ENCODE measurements at regions not wholly inside any gene's neighbourhood (a gene's known extent, or its start where the extent isn't known, plus 50 kb on each side); places are given as distances from the start of the nearest gene placed in this dataset.

DNA sequence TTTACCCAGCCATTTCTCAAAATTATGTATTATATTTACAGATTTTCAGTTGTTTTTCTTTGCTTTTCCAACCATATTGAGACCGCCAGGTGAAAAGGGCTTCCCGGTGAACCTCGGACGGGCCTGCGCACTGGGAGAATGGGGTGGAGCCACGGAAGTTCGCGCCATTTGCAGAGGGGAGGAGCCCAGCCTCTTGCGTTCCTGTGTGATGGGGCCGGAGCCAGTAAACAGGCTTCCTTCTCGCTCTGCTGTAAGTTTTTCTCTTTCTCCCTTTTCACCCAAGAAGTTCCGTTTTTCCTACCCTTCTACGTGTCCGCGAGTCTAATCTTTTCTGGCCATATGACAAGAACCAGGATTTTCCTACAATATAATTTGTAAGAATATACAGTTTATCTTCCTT is 1108.8 kb upstream of the SEL1L start:
- Histone ChIP-seq H3K4me1 (no peaks in the 10 kb centered on the region), H3K36me3 (no peaks in the 10 kb centered on the region), H3K4me3 (no peak overlapping the region), H3K9ac (ENCODE audit: low read depth in 2 of 2, low read length in 2 of 2) (no peak overlapping the region), H3K27ac (no peak overlapping the region), H3K9me3 (peaks cover 4% of the 10 kb centered on the region), H3K27me3 (no peaks in the 10 kb centered on the region)
- peak; percentile 45 for DNase-seq
- TF ChIP-seq, protein P1, sequence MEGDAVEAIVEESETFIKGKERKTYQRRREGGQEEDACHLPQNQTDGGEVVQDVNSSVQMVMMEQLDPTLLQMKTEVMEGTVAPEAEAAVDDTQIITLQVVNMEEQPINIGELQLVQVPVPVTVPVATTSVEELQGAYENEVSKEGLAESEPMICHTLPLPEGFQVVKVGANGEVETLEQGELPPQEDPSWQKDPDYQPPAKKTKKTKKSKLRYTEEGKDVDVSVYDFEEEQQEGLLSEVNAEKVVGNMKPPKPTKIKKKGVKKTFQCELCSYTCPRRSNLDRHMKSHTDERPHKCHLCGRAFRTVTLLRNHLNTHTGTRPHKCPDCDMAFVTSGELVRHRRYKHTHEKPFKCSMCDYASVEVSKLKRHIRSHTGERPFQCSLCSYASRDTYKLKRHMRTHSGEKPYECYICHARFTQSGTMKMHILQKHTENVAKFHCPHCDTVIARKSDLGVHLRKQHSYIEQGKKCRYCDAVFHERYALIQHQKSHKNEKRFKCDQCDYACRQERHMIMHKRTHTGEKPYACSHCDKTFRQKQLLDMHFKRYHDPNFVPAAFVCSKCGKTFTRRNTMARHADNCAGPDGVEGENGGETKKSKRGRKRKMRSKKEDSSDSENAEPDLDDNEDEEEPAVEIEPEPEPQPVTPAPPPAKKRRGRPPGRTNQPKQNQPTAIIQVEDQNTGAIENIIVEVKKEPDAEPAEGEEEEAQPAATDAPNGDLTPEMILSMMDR (IDR thresholded peaks at IDR 0.05) = no peak
- intact Hi-C loops (cut with DNase I) = no loop called here

DNA sequence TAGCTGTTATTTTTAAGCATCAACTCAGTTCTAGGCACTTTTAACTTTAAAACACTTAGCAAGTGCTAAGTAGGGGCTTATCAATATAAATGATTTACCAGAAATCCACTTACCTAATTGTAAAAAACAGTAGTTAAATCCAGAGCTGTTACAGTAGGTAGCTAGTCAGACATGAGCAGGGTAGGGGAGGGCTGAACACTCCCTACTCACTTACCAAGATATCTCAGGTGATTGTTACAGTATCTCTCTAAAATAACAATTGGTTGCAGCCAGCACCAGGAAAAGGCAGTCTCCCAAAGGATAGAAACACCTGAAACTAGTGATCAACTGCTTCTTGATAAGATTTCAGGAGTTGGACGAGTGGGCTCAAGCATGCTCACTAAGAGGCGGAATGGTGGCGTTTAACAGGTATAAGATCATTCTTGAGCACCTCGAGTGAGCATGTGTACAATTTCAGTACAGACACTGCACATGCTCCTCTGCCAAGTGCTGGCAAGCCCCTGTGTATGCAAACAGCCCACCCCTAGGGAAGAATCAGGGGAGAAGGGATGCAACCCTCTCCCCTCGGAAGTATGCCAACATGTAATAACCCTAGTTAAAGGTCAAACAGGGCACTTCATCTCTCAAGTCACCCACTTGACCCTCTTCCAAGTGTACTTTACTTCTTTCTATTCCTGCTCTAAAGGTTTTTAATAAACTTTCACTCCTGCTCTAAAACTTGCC is 1113.6 kb upstream of the SEL1L start:
- H3K36me3 ChIP-seq = no peaks in the 10 kb centered on the region
- no peak for DNase-seq
- intact Hi-C loops (cut with DNase I) = no loop called here

DNA sequence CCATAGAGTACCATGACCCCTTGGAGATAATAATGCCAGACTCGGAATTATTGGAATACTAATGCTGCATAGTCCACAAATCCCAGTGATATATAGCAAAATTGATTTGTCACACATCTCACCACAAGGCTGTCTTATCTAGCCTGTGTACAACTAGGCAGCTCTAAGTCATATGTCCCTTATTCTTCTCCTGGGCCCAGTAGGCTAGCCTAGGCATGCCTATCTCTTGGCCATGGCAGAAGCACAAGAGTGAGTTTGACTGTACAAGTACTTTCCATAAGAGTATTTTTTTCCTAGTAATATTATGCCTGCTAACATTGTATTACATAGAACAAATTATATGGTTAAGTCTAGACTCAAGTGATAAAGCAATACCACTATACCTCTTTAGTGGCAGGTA is 1122.1 kb upstream of the SEL1L start:
- DNase-seq = no peak
- Histone ChIP-seq H3K9ac (ENCODE audit: low read depth in 2 of 2, low read length in 2 of 2) (no peak overlapping the region), H3K27ac (no peak overlapping the region), H3K9me3 (no peaks in the 10 kb centered on the region), H3K4me3 (no peak overlapping the region), H3K4me1 (no peaks in the 10 kb centered on the region), H3K27me3 (no peaks in the 10 kb centered on the region), H3K36me3 (no peaks in the 10 kb centered on the region)
- intact Hi-C loops (cut with DNase I) = no loop called here
- TF ChIP-seq, protein P1 (IDR thresholded peaks at IDR 0.05) = no peak

More for the DNA sequence above, 1113.6 kb upstream of the SEL1L start:
- Histone ChIP-seq H3K27ac (no peak overlapping the region), H3K27me3 (no peaks in the 10 kb centered on the region), H3K9me3 (peaks cover 4% of the 10 kb centered on the region), H3K4me1 (no peaks in the 10 kb centered on the region), H3K4me3 (no peak overlapping the region), H3K9ac (ENCODE audit: low read depth in 2 of 2, low read length in 2 of 2) (no peak overlapping the region)
- TF ChIP-seq, protein P1 (IDR thresholded peaks at IDR 0.05) = no peak

DNA sequence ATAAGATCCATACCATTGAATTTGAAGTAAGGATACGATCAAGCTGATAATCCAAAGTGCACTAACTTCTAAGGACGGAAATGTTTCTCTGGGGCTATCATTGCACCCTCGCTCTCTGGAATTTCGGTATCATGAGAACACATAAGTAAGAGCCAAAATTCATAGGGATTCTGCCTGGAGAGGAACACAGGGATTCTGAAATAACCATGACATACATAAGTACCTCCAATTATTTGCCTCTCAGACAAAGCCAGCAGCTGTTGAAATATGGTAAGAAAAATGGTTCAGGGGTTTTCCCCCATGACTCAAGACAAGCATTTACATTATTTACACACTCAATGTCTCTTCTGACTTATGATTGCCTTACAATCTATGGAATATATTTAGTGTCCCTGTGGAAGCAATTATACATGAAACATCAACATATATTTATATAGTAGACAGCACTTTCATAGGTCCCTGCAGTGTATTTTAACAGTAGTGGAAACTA is 1123.6 kb upstream of the SEL1L start:
- Histone ChIP-seq H3K36me3 (no peaks in the 10 kb centered on the region), H3K27me3 (no peaks in the 10 kb centered on the region), H3K27ac (no peak overlapping the region), H3K9ac (ENCODE audit: low read depth in 2 of 2, low read length in 2 of 2) (no peak overlapping the region), H3K4me3 (no peak overlapping the region), H3K4me1 (no peaks in the 10 kb centered on the region), H3K9me3 (no peaks in the 10 kb centered on the region)
- intact Hi-C loops (cut with DNase I) = no loop called here
- TF ChIP-seq, protein P1 (IDR thresholded peaks at IDR 0.05) = no peak
- no peak for DNase-seq

DNA sequence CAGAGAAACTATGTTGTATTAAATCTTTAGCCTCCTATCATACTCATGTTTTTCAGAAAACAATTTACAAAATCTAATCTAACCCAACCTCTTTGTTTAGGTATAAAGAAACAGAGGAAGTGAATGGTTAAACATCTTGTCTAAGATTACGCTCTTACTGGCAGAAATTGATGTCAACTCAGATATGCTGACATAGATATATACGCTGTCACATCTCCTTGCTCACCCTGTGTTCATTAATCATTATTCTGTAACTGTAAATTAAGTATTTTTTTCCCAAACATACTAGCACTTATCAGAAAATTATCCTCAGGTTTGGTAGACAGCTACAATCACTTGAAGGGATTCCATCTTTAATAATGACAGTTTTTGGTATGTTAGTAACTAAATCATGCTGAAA is 1127.6 kb upstream of the SEL1L start:
- Histone ChIP-seq H3K36me3 (no peaks in the 10 kb centered on the region), H3K9me3 (no peaks in the 10 kb centered on the region), H3K9ac (ENCODE audit: low read depth in 2 of 2, low read length in 2 of 2) (no peak overlapping the region), H3K4me3 (no peak overlapping the region), H3K27me3 (no peaks in the 10 kb centered on the region), H3K4me1 (no peaks in the 10 kb centered on the region), H3K27ac (no peak overlapping the region)
- TF ChIP-seq, protein P1 (IDR thresholded peaks at IDR 0.05) = no peak
- intact Hi-C loops (cut with DNase I) = no loop called here
- no peak for DNase-seq
